Loucy (cell line): ENCODE measurements at regions not wholly inside any gene's neighbourhood (a gene's known extent, or its start where the extent isn't known, plus 50 kb on each side); places are given as distances from the start of the nearest gene placed in this dataset.

Experiments
- H2AFZ ChIP-seq: fragments of 200-600 bp; sonication (generic); 2 replicates; pipeline ENCODE4 v1.6.0; 2016; ENCODE audit warnings: antibody characterized with exemption, mild to moderate bottlenecking, low read length, moderate library complexity
- H3F3A ChIP-seq: fragments of 200-600 bp; 2 replicates; pipeline ENCODE4 v1.6.0; 2016; ENCODE audit warnings: antibody characterized with exemption, low read depth, mild to moderate bottlenecking
- H3K27me3 ChIP-seq: fragments of 200-600 bp; sonication (generic); 2 replicates; pipeline ENCODE4 v1.6.1; 2014; ENCODE audit warnings: low read length, mild to moderate bottlenecking; ENCODE audit not compliant: insufficient read depth, poor library complexity, severe bottlenecking
- H3K36me3 ChIP-seq: fragments of 200-600 bp; sonication (generic); 2 replicates; pipeline ENCODE4 v1.6.1; 2016; ENCODE audit warnings: low read length; ENCODE audit not compliant: insufficient read depth
- H3K4me1 ChIP-seq: fragments of 200-600 bp; sonication (generic); 2 replicates; pipeline ENCODE4 v1.5.1; 2014; ENCODE audit warnings: low read length, mild to moderate bottlenecking; ENCODE audit not compliant: insufficient read depth, poor library complexity, severe bottlenecking
- H3K4me2 ChIP-seq: fragments of 200-600 bp; sonication (generic); 2 replicates; pipeline ENCODE4 v1.6.0; 2014; ENCODE audit warnings: antibody characterized with exemption, low read length, low read depth, mild to moderate bottlenecking; ENCODE audit not compliant: poor library complexity, severe bottlenecking
- H3K4me3 ChIP-seq: fragments of 200-600 bp; sonication (generic); 2 replicates; pipeline ENCODE4 v1.5.1; 2014; ENCODE audit warnings: low read length, mild to moderate bottlenecking, mixed read lengths; ENCODE audit not compliant: poor library complexity, severe bottlenecking
- H3K79me2 ChIP-seq: fragments of 200-600 bp; sonication (generic); 2 replicates; pipeline ENCODE4 v1.6.1; 2014; ENCODE audit warnings: low read length; ENCODE audit not compliant: insufficient read depth
- H3K9ac ChIP-seq: fragments of 200-600 bp; sonication (generic); 2 replicates; pipeline ENCODE4 v1.6.0; 2014; ENCODE audit warnings: mild to moderate bottlenecking, low read depth, low read length, moderate library complexity; ENCODE audit not compliant: poor library complexity, severe bottlenecking
- H3K9me2 ChIP-seq: fragments of 200-600 bp; sonication (generic); replicated peaks from 2 replicates; pipeline ENCODE4 v1.6.1; 2016; ENCODE audit warnings: low read depth, low read length, mixed read lengths
- H3K9me3 ChIP-seq: fragments of 200-600 bp; sonication (generic); 2 replicates; pipeline ENCODE4 v1.6.1; 2014; ENCODE audit warnings: mild to moderate bottlenecking, antibody characterized with exemption, low read length, low read depth; ENCODE audit not compliant: insufficient read depth
- H4K20me1 ChIP-seq: fragments of 200-600 bp; sonication (generic); 2 replicates; pipeline ENCODE4 v1.6.0; 2014; ENCODE audit warnings: antibody characterized with exemption, low read length, mild to moderate bottlenecking; ENCODE audit not compliant: insufficient read depth, poor library complexity, severe bottlenecking
- EZH2phosphoT487 ChIP-seq: fragments of 200-600 bp; IDR thresholded peaks from 2 replicates; pipeline ENCODE4 v1.6.1; 2018; ENCODE audit warnings: antibody characterized with exemption, mild to moderate bottlenecking, moderate library complexity, borderline replicate concordance
- TF ChIP-seq, protein P1 (sequence below): fragments of 200-600 bp; sonication (generic); conservative IDR thresholded peaks from 2 replicates; pipeline ENCODE4 v1.5.1; 2014; ENCODE audit warnings: mild to moderate bottlenecking, antibody characterized with exemption, low read length

DNA sequence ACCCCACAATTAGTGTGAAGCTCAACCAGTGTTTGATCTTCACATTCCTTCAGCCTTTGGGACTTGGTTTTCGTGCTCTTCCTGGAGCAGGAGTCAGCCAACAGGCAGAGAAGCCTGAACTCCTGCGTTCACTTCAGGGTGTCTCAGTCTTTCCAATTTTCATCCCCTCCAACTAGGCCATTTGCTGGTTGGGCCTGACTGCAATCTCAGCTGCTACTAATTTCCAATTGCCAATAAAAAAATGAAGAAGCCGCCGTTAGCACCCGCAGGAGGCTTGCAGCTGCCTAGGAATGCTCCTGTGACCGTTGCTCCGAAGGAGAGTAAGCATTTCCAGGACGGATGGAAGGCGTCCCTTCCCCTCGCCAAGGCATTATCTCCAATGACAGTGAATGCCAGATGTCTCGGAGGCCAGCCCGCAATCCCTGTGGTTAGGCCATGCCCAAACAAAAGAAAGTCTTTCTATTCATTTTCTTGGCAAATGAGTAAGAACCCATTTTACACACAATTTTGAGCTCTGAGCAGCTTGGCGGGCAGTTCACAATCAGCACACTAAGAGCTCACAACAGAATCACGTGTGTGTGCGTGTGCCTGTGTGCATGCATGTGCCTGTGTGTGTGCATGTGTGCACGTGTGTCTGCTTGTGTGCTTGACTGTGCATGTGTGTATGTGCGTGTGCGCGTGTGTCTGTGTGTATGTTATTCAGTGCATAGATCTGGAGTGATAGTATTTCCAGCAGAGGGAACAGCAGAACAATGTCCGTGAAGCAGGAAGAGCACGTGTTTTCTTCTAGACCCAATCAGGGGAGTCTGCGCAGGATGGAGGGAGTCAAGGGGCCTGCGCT is 301.2 kb downstream of the SMOC2 start:
- Histone ChIP-seq H3K4me3 (no peak overlapping the region), H3K36me3 (no peaks in the 10 kb centered on the region), H3K27me3 (no peaks in the 10 kb centered on the region), H4K20me1 (no peaks in the 10 kb centered on the region), H3K9me3 (peaks cover 8% of the 10 kb centered on the region; the same call in 1 of the 2 replicates), H3K4me2 (no peak overlapping the region), H3K9ac (no peak overlapping the region), H3K79me2 (no peaks in the 10 kb centered on the region), H3F3A (no peaks in the 10 kb centered on the region), H3K9me2 (no peaks in the 10 kb centered on the region), H2AFZ (no peak overlapping the region), H3K4me1 (no peaks in the 10 kb centered on the region)
- TF ChIP-seq, protein P1, sequence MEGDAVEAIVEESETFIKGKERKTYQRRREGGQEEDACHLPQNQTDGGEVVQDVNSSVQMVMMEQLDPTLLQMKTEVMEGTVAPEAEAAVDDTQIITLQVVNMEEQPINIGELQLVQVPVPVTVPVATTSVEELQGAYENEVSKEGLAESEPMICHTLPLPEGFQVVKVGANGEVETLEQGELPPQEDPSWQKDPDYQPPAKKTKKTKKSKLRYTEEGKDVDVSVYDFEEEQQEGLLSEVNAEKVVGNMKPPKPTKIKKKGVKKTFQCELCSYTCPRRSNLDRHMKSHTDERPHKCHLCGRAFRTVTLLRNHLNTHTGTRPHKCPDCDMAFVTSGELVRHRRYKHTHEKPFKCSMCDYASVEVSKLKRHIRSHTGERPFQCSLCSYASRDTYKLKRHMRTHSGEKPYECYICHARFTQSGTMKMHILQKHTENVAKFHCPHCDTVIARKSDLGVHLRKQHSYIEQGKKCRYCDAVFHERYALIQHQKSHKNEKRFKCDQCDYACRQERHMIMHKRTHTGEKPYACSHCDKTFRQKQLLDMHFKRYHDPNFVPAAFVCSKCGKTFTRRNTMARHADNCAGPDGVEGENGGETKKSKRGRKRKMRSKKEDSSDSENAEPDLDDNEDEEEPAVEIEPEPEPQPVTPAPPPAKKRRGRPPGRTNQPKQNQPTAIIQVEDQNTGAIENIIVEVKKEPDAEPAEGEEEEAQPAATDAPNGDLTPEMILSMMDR: no peak
- TF ChIP-seq EZH2phosphoT487: no peak

DNA sequence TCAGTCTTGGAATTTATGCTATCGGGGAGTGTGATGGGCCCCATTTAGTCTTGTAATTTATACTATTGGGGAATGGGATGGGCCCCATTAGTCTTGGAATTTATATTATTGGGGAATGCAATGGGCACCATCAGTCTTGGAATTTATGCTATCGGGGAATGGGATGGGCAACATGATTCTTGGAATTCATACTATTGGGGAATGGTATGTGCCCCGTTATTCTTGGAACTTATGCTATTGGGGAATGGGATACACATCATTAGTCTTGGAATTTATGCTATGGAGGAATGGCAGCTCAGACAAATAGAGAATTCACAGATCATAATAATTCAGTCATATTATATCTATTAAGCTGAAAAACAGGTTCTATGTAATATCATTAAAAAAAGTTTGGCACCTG is 300.3 kb downstream of the SMOC2 start:
- Histone ChIP-seq H3K27me3 (no peaks in the 10 kb centered on the region), H4K20me1 (no peaks in the 10 kb centered on the region), H3K36me3 (no peaks in the 10 kb centered on the region), H3K4me1 (no peaks in the 10 kb centered on the region), H3K4me3 (no peak overlapping the region), H3K9me3 (peaks cover 8% of the 10 kb centered on the region; the same call in 1 of the 2 replicates), H3K79me2 (no peaks in the 10 kb centered on the region), H3K4me2 (no peak overlapping the region), H3K9ac (no peak overlapping the region), H3K9me2 (no peaks in the 10 kb centered on the region), H2AFZ (no peak overlapping the region), H3F3A (no peaks in the 10 kb centered on the region)
- TF ChIP-seq, protein P1: no peak
- TF ChIP-seq EZH2phosphoT487: no peak

DNA sequence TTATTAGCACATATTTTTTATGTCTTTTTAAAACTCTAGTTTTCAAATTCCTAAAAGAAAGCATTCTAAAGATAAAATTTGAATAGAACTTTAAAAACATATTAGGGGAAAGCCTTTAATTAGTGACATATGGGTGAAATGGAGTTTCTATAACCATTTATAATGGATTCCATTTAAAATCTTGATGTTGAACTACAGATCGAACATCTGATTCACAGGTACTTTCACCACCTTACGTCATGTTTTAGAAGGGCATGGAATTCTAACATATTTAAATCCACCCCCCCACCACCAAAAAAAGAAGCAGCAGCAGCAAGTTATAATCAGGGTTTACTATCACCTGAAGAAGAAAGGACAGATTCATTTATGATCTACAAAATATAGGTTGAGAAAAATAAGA is 298.4 kb downstream of the SMOC2 start:
- no peak overlapping the region for H3K4me3 ChIP-seq
- H2AFZ ChIP-seq: no peak overlapping the region
- H4K20me1 ChIP-seq: no peaks in the 10 kb centered on the region
- no peaks in the 10 kb centered on the region for H3K4me1 ChIP-seq
- no peaks in the 10 kb centered on the region for H3K9me2 ChIP-seq
- H3F3A ChIP-seq: no peaks in the 10 kb centered on the region
- H3K27me3 ChIP-seq: no peaks in the 10 kb centered on the region
- no peaks in the 10 kb centered on the region for H3K79me2 ChIP-seq
- H3K36me3 ChIP-seq: no peaks in the 10 kb centered on the region
- TF ChIP-seq EZH2phosphoT487: no peak
- TF ChIP-seq, protein P1: no peak
- H3K9ac ChIP-seq: no peak overlapping the region
- no peak overlapping the region for H3K4me2 ChIP-seq
- peaks cover 8% of the 10 kb centered on the region; the same call in 1 of the 2 replicates for H3K9me3 ChIP-seq
